ENCODE measurements at regions not wholly inside any gene's neighbourhood (a gene's known extent, or its start where the extent isn't known, plus 50 kb on each side); places are given as distances from the start of the nearest gene placed in this dataset.

GRCh38 chr13:95474992-95475391, 77.5 kb upstream of the CLDN10 start:
- Histone ChIP-seq H4K20me1 (replicated peaks; ENCODE audit: control insufficient read depth, extremely low read depth, insufficient read depth, low read length) (no peaks in the 10 kb centered on the region), H3K9me3 (replicated peaks; ENCODE audit: control insufficient read depth, insufficient read depth, low read length) (no peaks in the 10 kb centered on the region), H3K4me2 (ENCODE audit: insufficient read depth, low read length) (no peak overlapping the region), H3K27me3 (ENCODE audit: control insufficient read depth in 2 of 2, insufficient read depth in 2 of 2, low read length in 2 of 2) (peaks cover 0 to 2% of the 10 kb centered on the region in 2 experiments), H3K79me2 (ENCODE audit: control insufficient read depth, insufficient read depth, low read length) (no peaks in the 10 kb centered on the region), H3K27ac (ENCODE audit: insufficient read depth, low read depth, low read length) (no peak overlapping the region), H3K4me1 (ENCODE audit: control insufficient read depth, extremely low read depth, insufficient read depth, low read length) (peaks cover 4% of the 10 kb centered on the region), H3K9me1 (replicated peaks; ENCODE audit: control insufficient read depth, extremely low read depth, insufficient read depth, low read length) (no peaks in the 10 kb centered on the region), H3K9ac (replicated peaks; ENCODE audit: extremely low read depth, insufficient read depth, low read length) (no peak overlapping the region), H2AFZ (ENCODE audit: low read depth, low read length) (no peak overlapping the region), H3K4me3 (replicated peaks in 1 of 3; ENCODE audit: insufficient read depth in 1 of 3, low read depth in 1 of 3, low read length in 3 of 3) (no peak overlapping the region), H3K36me3 (ENCODE audit: control insufficient read depth in 2 of 2, extremely low read depth in 1 of 2, insufficient read depth in 2 of 2, low read length in 2 of 2) (no peaks in the 10 kb centered on the region)
- no TSS peak for BruUV-seq (replicated peaks)
- no peak for DNase-seq (ENCODE audit: low read depth, low spot score)
- no peak for FAIRE-seq
- dilution Hi-C loops (cut with MboI; ENCODE audit: extremely low pct_ligation_motif_present, low sequenced_read_pairs) (no loop called here), intact Hi-C loops (cut with micrococcal nuclease) (loop anchor here (5.0 kb wide), 2 partner anchors 73 to 178 kb away; no protein-coding TSS in a partner anchor)
- TF ChIP-seq CTCF (IDR thresholded peaks at IDR 0.05; ENCODE audit: extremely low read depth in 1 of 2, insufficient read depth in 1 of 2, low read depth in 1 of 2, low read length in 2 of 2) (no peak), POLR2A (IDR thresholded peaks at IDR 0.05; ENCODE audit: low read depth, low read length) (no peak), MAX (IDR thresholded peaks at IDR 0.05; ENCODE audit: insufficient read depth, insufficient read length) (no peak), POLR2AphosphoS5 (IDR thresholded peaks at IDR 0.05; ENCODE audit: insufficient read depth, low read depth, low read length) (no peak), GATA2 (IDR thresholded peaks at IDR 0.05; ENCODE audit: insufficient read depth, insufficient read length, low read depth, low read length) (no peak), FOS (IDR thresholded peaks at IDR 0.05; ENCODE audit: borderline replicate concordance, insufficient read depth, low read length) (no peak), JUN (IDR thresholded peaks at IDR 0.05; ENCODE audit: borderline replicate concordance, insufficient read depth, insufficient read length, low read depth) (no peak), EZH2 (IDR thresholded peaks at IDR 0.05; ENCODE audit: borderline replicate concordance, low read depth, low read length, severe bottlenecking) (no peak), MYC (IDR thresholded peaks at IDR 0.05; ENCODE audit: low read depth, low read length) (no peak)
- POLR2A ChIA-PET, result no interaction called here
- CTCF ChIA-PET, result interaction anchor here (5.6 to 7.5 kb wide), 2 partner anchors 70 to 285 kb away, joined by 30 to 46 read pairs; no protein-coding TSS in a partner anchor
